ENCODE measurements at regions not wholly inside any gene's neighbourhood (a gene's known extent, or its start where the extent isn't known, plus 50 kb on each side); places are given as distances from the start of the nearest gene placed in this dataset.
"Not testable (repeated sequence)": the region's sequence is repeated elsewhere in the genome, so short reads cannot be mapped to it uniquely, and the experiment has no call there.

GRCh38 chrY:19549671-19550466 lies 194.7 kb downstream of the KDM5D start:
- intact Hi-C loops (cut with DNase I), result no loop called here
- DNase-seq (no peak), ATAC-seq (ENCODE audit: poor library complexity) (no peak)

- ATAC-seq (ENCODE audit: poor library complexity), result no peak
- intact Hi-C loops (cut with DNase I), result no loop called here
- DNase-seq, result no peak
Measured at GRCh38 chrY:19541475-19542306, 202.8 kb downstream of the KDM5D start.

- ATAC-seq (ENCODE audit: poor library complexity); DNase-seq; intact Hi-C loops (cut with DNase I): not testable (repeated sequence)
Measured at GRCh38 chrY:19535697-19536096, 208.8 kb downstream of the KDM5D start.

- intact Hi-C loops (cut with DNase I), result no loop called here
- no peak for ATAC-seq (ENCODE audit: poor library complexity)
- DNase-seq, result no peak
Measured at GRCh38 chrY:19521976-19522375, 222.6 kb downstream of the KDM5D start.

GRCh38 chrY:19503092-19503449 lies 241.5 kb downstream of the KDM5D start:
- intact Hi-C loops (cut with DNase I), result no loop called here
- no peak for ATAC-seq (ENCODE audit: poor library complexity)
- DNase-seq, result no peak

- intact Hi-C loops (cut with DNase I), result no loop called here
- ATAC-seq (ENCODE audit: poor library complexity) (no peak), DNase-seq (no peak)
Measured at GRCh38 chrY:19502169-19503091, 242.1 kb downstream of the KDM5D start.

GRCh38 chrY:19498556-19498955 lies 246.0 kb downstream of the KDM5D start:
- intact Hi-C loops (cut with DNase I), result no loop called here

GRCh38 chrY:19487494-19487893 lies 257.0 kb downstream of the KDM5D start:
- ATAC-seq (ENCODE audit: poor library complexity) (no peak), DNase-seq (no peak)
- intact Hi-C loops (cut with DNase I), result no loop called here

More at GRCh38 chrY:19498556-19498955, 246.0 kb downstream of the KDM5D start:
- no peak for ATAC-seq (ENCODE audit: poor library complexity)
- no peak for DNase-seq

GRCh38 chrY:19484997-19485396 lies 259.5 kb downstream of the KDM5D start:
- ATAC-seq (ENCODE audit: poor library complexity), result no peak
- intact Hi-C loops (cut with DNase I), result no loop called here

GRCh38 chrY:19479141-19479540 lies 265.4 kb downstream of the KDM5D start:
- intact Hi-C loops (cut with DNase I), result no loop called here
- DNase-seq (no peak), ATAC-seq (ENCODE audit: poor library complexity) (no peak)

More at GRCh38 chrY:19484997-19485396, 259.5 kb downstream of the KDM5D start:
- DNase-seq, result no peak

- ATAC-seq (ENCODE audit: poor library complexity), result no peak
- DNase-seq, result no peak
- intact Hi-C loops (cut with DNase I), result no loop called here
Measured at GRCh38 chrY:19477959-19478358, 266.6 kb downstream of the KDM5D start.

- intact Hi-C loops (cut with DNase I), result no loop called here
- DNase-seq (no peak), ATAC-seq (ENCODE audit: poor library complexity) (no peak)
Measured at GRCh38 chrY:19465809-19466208, 278.7 kb downstream of the KDM5D start.

GRCh38 chrY:19456855-19457448 lies 287.6 kb downstream of the KDM5D start:
- DNase-seq, result no peak
- intact Hi-C loops (cut with DNase I), result no loop called here
- no peak for ATAC-seq (ENCODE audit: poor library complexity)

- ATAC-seq (ENCODE audit: poor library complexity), result no peak
- no peak for DNase-seq
- intact Hi-C loops (cut with DNase I), result loop anchor here (10.0 kb wide), 1 partner anchor 1312 kb away; no protein-coding TSS in a partner anchor
Measured at GRCh38 chrY:19433059-19433458, 311.5 kb downstream of the KDM5D start.

GRCh38 chrY:19427736-19428518 lies 316.6 kb downstream of the KDM5D start:
- intact Hi-C loops (cut with DNase I), result no loop called here
- no peak for ATAC-seq (ENCODE audit: poor library complexity)

GRCh38 chrY:19427191-19427590 lies 317.3 kb downstream of the KDM5D start:
- intact Hi-C loops (cut with DNase I); DNase-seq; ATAC-seq (ENCODE audit: poor library complexity): not testable (repeated sequence)

More at GRCh38 chrY:19427736-19428518, 316.6 kb downstream of the KDM5D start:
- DNase-seq, result no peak

- no peak for DNase-seq
- no peak for ATAC-seq (ENCODE audit: poor library complexity)
- intact Hi-C loops (cut with DNase I), result no loop called here
Measured at GRCh38 chrY:19410980-19411766, 333.4 kb downstream of the KDM5D start.

All from Right ventricle myocardium superior (tissue), 1 donor.